HL-60/S4 treated with phorbol 12-myristate 13-acetate at 8.2 ng/mL for 4 days and 3 days (cell line): ENCODE measurements at regions not wholly inside any gene's neighbourhood (a gene's known extent, or its start where the extent isn't known, plus 50 kb on each side); places are given as distances from the start of the nearest gene placed in this dataset.

ENCODE experiments used
- in situ Hi-C: fragments of 300-500 bp; cut with MboI; formaldehyde crosslinking; loops from 2 replicates; pipeline ENCODE4 v1.15.0; 2022; ENCODE audit warnings: low sequenced_read_pairs

- in situ Hi-C loops: no loop called here
These were observed 79.1 kb downstream of the TRIB2 start for GRCh38 chr2:12795851-12796250.

- in situ Hi-C loops: no loop called here
These were observed 79.9 kb downstream of the TRIB2 start for GRCh38 chr2:12796657-12797056.

DNA sequence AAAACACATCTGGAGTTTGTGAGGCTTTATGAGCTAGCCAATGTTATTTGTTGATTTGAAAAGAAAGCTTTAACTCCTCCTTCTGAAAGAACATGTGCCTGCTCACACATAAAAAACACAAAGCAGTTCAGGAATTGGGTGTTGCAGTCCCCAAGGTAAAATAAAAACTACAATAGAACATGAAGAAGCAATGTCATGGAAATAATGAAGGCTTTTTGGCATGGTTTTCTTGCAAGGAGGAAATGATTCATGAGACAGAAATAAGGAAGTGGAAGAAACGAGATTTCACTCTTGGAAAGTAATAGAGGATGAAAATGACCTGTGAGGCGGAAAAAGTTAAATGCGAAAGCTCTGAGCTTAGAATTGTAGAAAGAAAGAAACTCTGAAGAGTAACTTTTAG lies 81.1 kb downstream of the TRIB2 start:
- in situ Hi-C loops: no loop called here

DNA sequence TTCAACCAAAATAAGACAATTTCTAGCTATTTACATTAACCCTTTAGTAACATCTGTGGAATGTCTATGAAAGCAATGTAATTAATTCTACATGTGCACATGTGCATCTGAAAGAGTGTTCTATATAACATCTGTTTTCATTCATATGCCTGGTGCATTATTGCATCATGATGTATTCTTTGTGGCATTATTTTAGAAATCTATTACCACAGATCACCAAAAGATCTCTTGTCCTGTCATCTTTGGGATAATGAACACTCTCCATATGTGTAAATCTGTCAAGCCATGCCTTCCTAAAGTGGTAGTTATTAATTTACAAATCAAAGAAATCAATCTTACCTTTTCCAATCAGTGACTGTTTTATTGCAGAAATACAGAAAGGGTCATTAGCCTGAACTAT lies 86.9 kb downstream of the TRIB2 start:
- in situ Hi-C loops: no loop called here

- in situ Hi-C loops: no loop called here
These were observed 87.5 kb downstream of the TRIB2 start for GRCh38 chr2:12804091-12804856.

DNA sequence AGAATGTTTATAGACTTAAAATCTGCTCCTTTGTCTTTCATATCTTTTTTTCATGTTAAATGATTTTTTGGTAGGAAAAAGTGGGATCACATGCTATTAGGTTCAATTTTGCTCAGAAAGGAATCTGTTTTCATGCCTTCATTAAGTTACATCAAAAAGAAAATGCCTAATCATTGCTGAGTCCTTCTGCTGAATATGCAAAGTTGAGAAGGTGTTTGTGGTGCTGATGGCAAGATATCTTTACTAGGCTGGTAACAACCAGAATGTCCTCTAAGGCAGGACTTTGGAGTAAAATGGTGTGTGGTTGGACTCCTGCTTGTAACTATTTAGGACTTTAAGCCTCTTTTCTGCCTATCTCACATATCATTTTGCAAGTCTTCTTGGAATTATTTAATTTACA lies 88.3 kb downstream of the TRIB2 start:
- in situ Hi-C loops: no loop called here

DNA sequence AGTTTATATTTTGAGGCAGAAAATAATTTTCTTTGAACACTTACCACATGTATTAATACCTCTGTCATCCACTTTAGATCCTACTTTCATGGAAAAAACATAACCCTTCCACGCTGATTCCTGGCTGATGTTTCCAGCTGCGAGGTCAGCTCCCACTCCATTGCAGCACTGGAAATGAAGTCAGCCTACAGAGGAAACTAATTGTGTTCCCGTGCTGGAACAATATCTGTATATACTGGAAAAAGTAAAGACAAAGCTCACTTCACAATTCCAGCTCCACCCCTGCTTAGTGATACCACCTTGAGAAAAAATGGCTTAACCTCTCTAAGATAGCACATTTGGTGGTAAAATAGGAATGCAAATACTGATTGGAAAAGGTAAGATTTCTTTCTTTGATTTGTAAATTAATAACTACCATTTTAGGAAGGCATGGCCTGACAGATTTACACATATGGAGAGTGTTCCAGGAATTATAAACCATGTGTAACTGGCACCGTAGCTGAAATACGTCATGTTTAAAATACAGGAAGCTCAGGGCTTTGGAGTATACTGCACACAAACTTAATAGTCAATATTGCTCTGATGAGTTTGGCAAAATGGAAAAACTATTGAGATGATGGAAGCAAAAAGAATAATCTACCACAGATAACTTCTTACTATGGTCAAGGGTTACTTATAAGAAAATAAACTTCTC lies 90.0 kb downstream of the TRIB2 start:
- in situ Hi-C loops: no loop called here

DNA sequence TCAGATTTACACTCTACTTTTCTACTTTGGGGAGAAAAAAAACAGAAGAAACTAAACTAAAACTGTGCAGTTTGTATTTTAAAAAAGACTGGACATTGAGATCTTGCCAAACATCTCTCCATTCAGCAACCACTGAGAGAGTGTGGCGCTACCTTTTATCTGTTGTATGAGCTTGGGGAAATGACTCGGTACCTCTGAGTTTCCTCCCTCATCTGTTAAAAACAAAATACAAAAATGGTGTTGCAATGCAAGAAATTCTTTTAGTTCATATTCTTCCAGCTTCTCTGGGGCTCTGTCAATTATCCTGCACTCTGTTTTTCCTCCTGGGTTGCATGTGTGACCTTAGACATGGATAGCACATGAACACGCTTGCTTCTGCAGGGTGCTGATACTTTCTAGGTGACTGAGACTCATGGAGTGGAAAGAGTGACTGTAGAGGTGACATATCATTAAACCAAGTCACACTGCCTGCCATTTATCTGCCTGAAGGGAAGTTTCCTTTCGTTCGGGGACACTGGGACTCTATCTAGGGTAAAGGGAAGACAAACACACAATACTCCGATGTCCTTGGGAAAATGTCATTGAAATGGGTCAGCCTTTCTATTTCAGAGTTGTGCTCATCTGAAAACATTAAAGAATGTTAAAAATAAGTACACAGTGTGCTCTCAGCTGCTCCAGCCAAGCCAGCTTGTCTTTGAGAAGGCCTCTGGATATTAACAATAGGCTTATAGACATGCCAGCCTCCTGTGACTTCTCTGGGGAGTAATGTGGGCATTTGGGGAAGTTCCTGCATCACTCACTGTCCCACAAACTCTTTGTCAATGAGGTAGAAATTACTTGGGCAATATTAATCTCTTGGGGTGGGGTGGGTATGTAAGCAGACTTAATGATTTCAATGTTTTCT lies 91.4 kb downstream of the TRIB2 start:
- in situ Hi-C loops: no loop called here

- in situ Hi-C loops: no loop called here
These were observed 92.8 kb downstream of the TRIB2 start for GRCh38 chr2:12809526-12809925.

GRCh38 chr2:12811916-12812315 lies 95.2 kb downstream of the TRIB2 start:
- in situ Hi-C loops: no loop called here

GRCh38 chr2:12813166-12813565 lies 96.4 kb downstream of the TRIB2 start:
- in situ Hi-C loops: no loop called here

- in situ Hi-C loops: no loop called here
These were observed 99.9 kb downstream of the TRIB2 start for GRCh38 chr2:12816379-12817306.

DNA sequence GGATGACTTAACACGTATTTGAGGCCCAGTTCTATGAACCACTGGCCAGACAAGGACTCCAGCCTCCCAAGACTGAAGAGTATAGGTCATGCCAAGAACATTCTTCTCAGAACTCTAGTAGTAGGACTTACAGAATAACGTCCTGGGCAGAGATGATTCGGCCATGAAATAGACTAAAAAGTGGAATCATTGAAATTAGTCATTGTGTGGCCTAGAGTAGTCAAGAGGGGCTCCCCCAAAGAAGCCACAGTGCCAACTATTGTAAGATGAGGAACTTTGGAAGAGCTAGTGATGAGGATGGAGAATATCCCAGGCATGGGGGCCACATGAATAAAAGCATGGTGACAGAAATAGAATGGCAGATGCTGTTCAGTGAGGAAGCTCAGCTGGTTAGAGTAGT lies 101.1 kb downstream of the TRIB2 start:
- in situ Hi-C loops: no loop called here

GRCh38 chr2:12818416-12819102 lies 101.8 kb downstream of the TRIB2 start:
- in situ Hi-C loops: no loop called here

DNA sequence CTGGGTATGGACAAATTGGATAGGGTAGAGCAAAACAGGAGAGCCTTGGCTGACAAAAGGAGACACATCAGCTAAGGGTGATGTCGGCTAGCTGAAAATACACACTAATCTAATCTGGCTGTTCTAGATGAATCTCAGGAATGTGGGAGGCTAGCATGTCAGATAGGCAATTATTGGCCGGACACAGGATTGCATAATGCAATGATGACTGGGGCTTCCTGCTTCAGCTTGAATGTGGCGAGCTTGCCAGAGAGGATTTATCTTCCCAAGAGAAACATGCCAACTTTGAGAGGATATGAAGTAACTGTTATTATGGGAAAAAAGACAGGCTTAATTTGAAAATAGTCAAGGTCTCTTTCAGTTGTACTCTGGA lies 102.4 kb downstream of the TRIB2 start:
- in situ Hi-C loops: no loop called here

GRCh38 chr2:12819721-12820120 lies 103.0 kb downstream of the TRIB2 start:
- in situ Hi-C loops: no loop called here

DNA sequence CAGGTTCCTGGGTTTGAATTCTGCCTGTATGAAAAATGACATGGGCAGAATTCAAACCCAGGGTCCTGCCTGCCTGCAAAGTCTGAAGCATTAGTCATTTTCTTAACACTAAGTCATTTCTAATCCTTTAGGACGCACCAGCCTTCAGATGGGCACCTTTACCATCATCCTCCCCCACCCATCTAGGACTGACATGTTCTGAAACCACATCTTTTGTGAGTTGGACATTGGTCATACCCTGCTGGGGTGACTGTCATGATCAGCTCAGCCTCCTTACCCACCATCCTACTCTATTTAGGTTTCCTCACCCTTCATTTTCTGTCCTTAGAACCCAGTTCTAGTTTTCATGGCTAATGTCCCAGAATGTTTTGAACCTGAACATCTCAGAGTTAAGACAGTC lies 104.9 kb downstream of the TRIB2 start:
- in situ Hi-C loops: no loop called here

DNA sequence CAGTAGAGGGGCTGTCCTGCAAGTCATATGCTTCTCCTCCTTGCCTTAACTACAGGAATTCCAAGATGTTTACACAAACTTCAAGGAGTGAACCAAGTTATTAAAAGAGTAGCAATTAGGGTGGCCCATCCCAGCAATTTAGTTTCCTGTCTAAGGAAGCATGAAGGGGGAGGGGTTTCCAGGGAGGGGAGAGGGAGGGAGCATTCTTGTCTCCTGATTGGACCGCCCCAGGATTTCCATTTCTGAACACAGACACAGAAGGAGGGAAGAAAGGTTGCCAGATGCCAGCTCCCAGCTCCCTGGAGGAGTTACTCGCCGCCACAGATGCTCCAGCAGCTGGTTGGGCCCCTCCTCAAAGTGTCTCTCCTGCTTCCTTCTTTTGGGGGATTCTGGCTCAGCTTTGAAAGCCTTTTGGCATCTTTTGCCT lies 107.6 kb downstream of the TRIB2 start:
- in situ Hi-C loops: no loop called here

DNA sequence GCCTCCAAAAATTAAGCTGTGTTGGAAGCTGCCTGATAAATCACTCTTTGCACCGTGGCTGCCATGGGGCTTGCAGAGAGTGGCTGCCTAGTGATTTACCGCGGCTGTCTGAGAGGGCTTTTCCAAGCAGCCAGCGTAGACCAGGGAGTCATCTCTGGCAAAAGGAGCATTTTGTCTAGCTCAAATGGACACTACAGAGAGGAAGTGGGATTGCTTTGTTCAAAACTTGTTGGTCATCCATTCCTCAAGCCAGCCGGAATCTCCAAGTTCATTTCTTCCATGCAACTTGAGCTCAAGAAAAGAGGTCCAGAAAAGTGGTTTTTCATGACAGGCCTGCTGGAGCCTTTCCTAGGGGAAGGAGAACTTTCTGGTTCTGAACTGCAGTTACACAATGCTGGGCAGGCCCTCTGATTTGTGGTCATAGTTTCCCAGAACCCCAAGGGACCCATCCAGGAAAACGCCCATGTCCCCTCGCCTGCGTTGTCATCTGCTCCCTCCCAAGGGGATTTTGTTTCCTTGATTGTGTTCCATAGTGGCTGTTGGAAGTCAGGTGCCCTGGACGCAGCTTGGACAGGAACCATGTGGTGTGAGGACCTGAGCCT lies 108.1 kb downstream of the TRIB2 start:
- in situ Hi-C loops: no loop called here

DNA sequence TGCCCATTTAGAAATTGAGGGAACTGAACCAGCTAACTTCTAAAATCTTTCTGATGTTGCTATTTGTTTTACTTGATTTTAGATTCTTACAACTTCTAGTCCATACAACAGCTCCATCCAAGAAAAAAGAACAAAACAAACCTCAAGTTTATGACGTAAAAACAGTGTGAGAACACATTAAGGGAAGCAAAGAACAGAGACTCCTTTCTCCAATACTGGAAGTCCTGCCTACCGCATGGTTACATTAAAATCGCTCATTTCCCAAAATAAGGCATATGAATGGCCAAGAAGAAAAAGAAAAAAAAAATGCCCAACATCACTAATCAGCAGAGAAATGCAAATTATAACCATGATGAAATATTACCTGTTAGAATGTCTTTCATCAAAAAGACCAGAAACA lies 110.0 kb downstream of the TRIB2 start:
- in situ Hi-C loops: no loop called here
